Neural cell (in vitro differentiated cells): ENCODE measurements at regions not wholly inside any gene's neighbourhood (a gene's known extent, or its start where the extent isn't known, plus 50 kb on each side); places are given as distances from the start of the nearest gene placed in this dataset.

Source experiments
- CTCF ChIP-seq: fragments of 450-650 bp; IDR thresholded peaks from 2 replicates; pipeline ENCODE4 v1.5.1; 2014; ENCODE audit warnings: antibody characterized with exemption, mild to moderate bottlenecking, moderate library complexity; ENCODE audit not compliant: poor library complexity, severe bottlenecking
- EP300 ChIP-seq: fragments of 450-650 bp; conservative IDR thresholded peaks from 2 replicates; pipeline ENCODE4 v1.6.1; 2014; ENCODE audit warnings: antibody characterized with exemption, mild to moderate bottlenecking, moderate library complexity; ENCODE audit not compliant: poor library complexity, severe bottlenecking
- EZH2 ChIP-seq: fragments of 200-600, 300-800 bp; shearing (Covaris generic), sonication (generic); IDR thresholded peaks from 2 replicates; pipeline ENCODE4 v1.6.1; 2014; ENCODE audit warnings: antibody characterized with exemption, low read length, borderline replicate concordance, mild to moderate bottlenecking; ENCODE audit not compliant: insufficient read depth, poor library complexity, severe bottlenecking
- MXI1 ChIP-seq: fragments of 450-650 bp; conservative IDR thresholded peaks from 2 replicates; pipeline ENCODE4 v1.6.1; 2014; ENCODE audit warnings: antibody characterized with exemption, mild to moderate bottlenecking; ENCODE audit not compliant: poor library complexity, severe bottlenecking
- POLR2AphosphoS5 ChIP-seq: IDR thresholded peaks from 2 replicates; pipeline ENCODE4 v1.6.1; 2012
- RAD21 ChIP-seq: fragments of 450-650 bp; conservative IDR thresholded peaks from 2 replicates; pipeline ENCODE4 v1.6.1; 2014; ENCODE audit warnings: antibody characterized with exemption, mild to moderate bottlenecking, moderate library complexity
- SMC3 ChIP-seq: fragments of 450-650 bp; conservative IDR thresholded peaks from 2 replicates; pipeline ENCODE4 v1.6.1; 2014; ENCODE audit warnings: antibody characterized with exemption, mild to moderate bottlenecking, moderate library complexity; ENCODE audit not compliant: poor library complexity
- TAF1 ChIP-seq: IDR thresholded peaks from 2 replicates; pipeline ENCODE4 v1.6.1; 2012; ENCODE audit warnings: low read depth

GRCh38 chr7:81098213-81098612, 179.4 kb upstream of the SEMA3C start:
- TF ChIP-seq RAD21 (no peak), CTCF (no peak), SMC3 (no peak), TAF1 (no peak), EP300 (no peak), POLR2AphosphoS5 (no peak), MXI1 (no peak), EZH2 (no peak)
